Stomach (tissue), 4 donors: ENCODE measurements at regions not wholly inside any gene's neighbourhood (a gene's known extent, or its start where the extent isn't known, plus 50 kb on each side); places are given as distances from the start of the nearest gene placed in this dataset.

Experiments
- EP300 ChIP-seq: sonication (generic); formaldehyde crosslinking; IDR thresholded peaks from one replicate; pipeline ENCODE4 v1.6.1; 2017; ENCODE audit warnings: antibody characterized with exemption
- POLR2A ChIP-seq, 4 donors: fragments of 450-650 bp; IDR thresholded peaks; one replicate each; pipeline ENCODE4 v1.6.1; 2016; ENCODE audit warnings: antibody characterized with exemption in 4 of 4, control low read depth in 2 of 4, mild to moderate bottlenecking in 1 of 4, moderate library complexity in 1 of 4
- POLR2AphosphoS5 ChIP-seq, 3 donors: sonication (generic); formaldehyde crosslinking; IDR thresholded peaks; one replicate each; pipeline ENCODE4 v1.6.1; 2016; ENCODE audit warnings: antibody characterized with exemption in 3 of 3
- TF ChIP-seq, protein P1 (sequence below), 7 experiments: fragments of 450-650 bp in 4 of 7; fragments of 200-600 bp in 3 of 7; sonication (generic) in 3 of 7; IDR thresholded peaks; one replicate each; pipeline ENCODE4 v1.5.1; 2016 to 2019; ENCODE audit warnings: antibody characterized with exemption in 7 of 7, control low read depth in 2 of 7, mild to moderate bottlenecking in 1 of 7

DNA sequence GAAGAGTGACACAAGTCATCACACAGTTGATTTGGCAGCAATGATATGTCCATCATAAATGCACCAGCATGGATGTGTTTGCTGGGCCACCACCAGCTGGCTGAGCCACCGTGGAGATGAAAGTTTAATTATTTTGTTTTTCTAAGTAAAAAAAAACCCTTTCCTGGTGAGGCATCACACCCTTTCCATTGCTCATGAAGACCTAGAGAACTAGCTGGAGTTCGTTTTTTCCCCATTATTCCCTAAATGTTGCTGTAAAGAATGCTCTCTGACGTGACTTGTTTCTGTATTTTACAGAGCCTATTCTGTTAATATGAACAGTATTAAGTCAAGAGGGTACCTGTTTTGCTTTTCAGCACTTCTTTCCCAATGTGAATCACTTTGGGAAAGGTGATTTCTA lies 257.9 kb downstream of the MSRB3 start:
- TF ChIP-seq, protein P1, sequence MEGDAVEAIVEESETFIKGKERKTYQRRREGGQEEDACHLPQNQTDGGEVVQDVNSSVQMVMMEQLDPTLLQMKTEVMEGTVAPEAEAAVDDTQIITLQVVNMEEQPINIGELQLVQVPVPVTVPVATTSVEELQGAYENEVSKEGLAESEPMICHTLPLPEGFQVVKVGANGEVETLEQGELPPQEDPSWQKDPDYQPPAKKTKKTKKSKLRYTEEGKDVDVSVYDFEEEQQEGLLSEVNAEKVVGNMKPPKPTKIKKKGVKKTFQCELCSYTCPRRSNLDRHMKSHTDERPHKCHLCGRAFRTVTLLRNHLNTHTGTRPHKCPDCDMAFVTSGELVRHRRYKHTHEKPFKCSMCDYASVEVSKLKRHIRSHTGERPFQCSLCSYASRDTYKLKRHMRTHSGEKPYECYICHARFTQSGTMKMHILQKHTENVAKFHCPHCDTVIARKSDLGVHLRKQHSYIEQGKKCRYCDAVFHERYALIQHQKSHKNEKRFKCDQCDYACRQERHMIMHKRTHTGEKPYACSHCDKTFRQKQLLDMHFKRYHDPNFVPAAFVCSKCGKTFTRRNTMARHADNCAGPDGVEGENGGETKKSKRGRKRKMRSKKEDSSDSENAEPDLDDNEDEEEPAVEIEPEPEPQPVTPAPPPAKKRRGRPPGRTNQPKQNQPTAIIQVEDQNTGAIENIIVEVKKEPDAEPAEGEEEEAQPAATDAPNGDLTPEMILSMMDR (IDR thresholded peaks at IDR 0.05), result no peak
- TF ChIP-seq EP300 (no peak), POLR2A (IDR thresholded peaks at IDR 0.05) (no peak), POLR2AphosphoS5 (IDR thresholded peaks at IDR 0.05) (no peak)
